ENCODE measurements at regions not wholly inside any gene's neighbourhood (a gene's known extent, or its start where the extent isn't known, plus 50 kb on each side); places are given as distances from the start of the nearest gene placed in this dataset.

GRCh38 chr16:11460820-11461594, 115.7 kb downstream of the RMI2 start:
- Histone ChIP-seq H3K4me1 (no peaks in the 10 kb centered on the region), H3K36me3 (no peaks in the 10 kb centered on the region), H3K27ac (no peak overlapping the region), H3K4me3 (no peak overlapping the region), H3K9me3 (no peaks in the 10 kb centered on the region), H3K27me3 (no peaks in the 10 kb centered on the region)
- TF ChIP-seq, protein P1, sequence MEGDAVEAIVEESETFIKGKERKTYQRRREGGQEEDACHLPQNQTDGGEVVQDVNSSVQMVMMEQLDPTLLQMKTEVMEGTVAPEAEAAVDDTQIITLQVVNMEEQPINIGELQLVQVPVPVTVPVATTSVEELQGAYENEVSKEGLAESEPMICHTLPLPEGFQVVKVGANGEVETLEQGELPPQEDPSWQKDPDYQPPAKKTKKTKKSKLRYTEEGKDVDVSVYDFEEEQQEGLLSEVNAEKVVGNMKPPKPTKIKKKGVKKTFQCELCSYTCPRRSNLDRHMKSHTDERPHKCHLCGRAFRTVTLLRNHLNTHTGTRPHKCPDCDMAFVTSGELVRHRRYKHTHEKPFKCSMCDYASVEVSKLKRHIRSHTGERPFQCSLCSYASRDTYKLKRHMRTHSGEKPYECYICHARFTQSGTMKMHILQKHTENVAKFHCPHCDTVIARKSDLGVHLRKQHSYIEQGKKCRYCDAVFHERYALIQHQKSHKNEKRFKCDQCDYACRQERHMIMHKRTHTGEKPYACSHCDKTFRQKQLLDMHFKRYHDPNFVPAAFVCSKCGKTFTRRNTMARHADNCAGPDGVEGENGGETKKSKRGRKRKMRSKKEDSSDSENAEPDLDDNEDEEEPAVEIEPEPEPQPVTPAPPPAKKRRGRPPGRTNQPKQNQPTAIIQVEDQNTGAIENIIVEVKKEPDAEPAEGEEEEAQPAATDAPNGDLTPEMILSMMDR (IDR thresholded peaks at IDR 0.05), result no peak
- no peak for DNase-seq (ENCODE audit: low spot score)

GRCh38 chr16:11461595-11461990, 116.3 kb downstream of the RMI2 start:
- Histone ChIP-seq H3K9me3 (no peaks in the 10 kb centered on the region), H3K27ac (no peak overlapping the region), H3K4me1 (no peaks in the 10 kb centered on the region), H3K27me3 (no peaks in the 10 kb centered on the region), H3K36me3 (no peaks in the 10 kb centered on the region), H3K4me3 (no peak overlapping the region)
- DNase-seq (ENCODE audit: low spot score), result no peak
- TF ChIP-seq, protein P1 (IDR thresholded peaks at IDR 0.05), result no peak

- TF ChIP-seq, protein P1 (IDR thresholded peaks at IDR 0.05), result no peak
- H3K9me3 ChIP-seq, result no peaks in the 10 kb centered on the region
- no peak overlapping the region for H3K4me3 ChIP-seq
- no peaks in the 10 kb centered on the region for H3K4me1 ChIP-seq
- no peaks in the 10 kb centered on the region for H3K27me3 ChIP-seq
- DNase-seq (ENCODE audit: low spot score), result no peak
- no peaks in the 10 kb centered on the region for H3K36me3 ChIP-seq
- H3K27ac ChIP-seq, result no peak overlapping the region
Measured at GRCh38 chr16:11462036-11462435, 116.8 kb downstream of the RMI2 start.

DNA sequence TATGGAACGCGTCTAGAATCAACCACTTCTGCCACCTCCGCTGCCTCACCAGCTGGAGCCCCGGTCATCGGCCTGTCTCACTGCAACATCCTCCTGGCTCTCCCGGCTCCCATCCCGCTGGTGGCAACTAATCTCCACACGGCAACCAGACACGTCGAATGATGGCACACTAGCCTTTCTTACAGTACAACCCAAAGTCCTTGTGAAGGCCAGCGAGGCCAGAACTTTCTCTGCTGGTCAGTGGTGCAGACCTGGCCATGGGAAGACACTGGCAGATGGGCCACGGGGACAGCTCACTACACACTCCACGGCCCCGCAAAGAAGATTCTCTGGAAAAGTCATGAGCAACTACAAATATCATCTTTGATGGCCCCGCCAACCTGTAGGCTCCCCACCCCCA, 117.6 kb downstream of the RMI2 start:
- Histone ChIP-seq H3K9me3 (no peaks in the 10 kb centered on the region), H3K4me3 (no peak overlapping the region), H3K27ac (no peak overlapping the region), H3K4me1 (no peaks in the 10 kb centered on the region), H3K27me3 (no peaks in the 10 kb centered on the region), H3K36me3 (no peaks in the 10 kb centered on the region)
- DNase-seq (ENCODE audit: low spot score), result no peak
- TF ChIP-seq, protein P1 (IDR thresholded peaks at IDR 0.05), result no peak

- DNase-seq (ENCODE audit: low spot score), result no peak
- Histone ChIP-seq H3K27me3 (no peaks in the 10 kb centered on the region), H3K36me3 (no peaks in the 10 kb centered on the region), H3K27ac (no peak overlapping the region), H3K4me3 (no peak overlapping the region), H3K9me3 (no peaks in the 10 kb centered on the region), H3K4me1 (no peaks in the 10 kb centered on the region)
- TF ChIP-seq, protein P1 (IDR thresholded peaks at IDR 0.05), result no peak
Measured at GRCh38 chr16:11464241-11464640, 119.0 kb downstream of the RMI2 start.

GRCh38 chr16:11465675-11466074, 120.4 kb downstream of the RMI2 start:
- no peak for DNase-seq (ENCODE audit: low spot score)
- no peak overlapping the region for H3K4me3 ChIP-seq
- H3K36me3 ChIP-seq, result no peaks in the 10 kb centered on the region
- H3K4me1 ChIP-seq, result no peaks in the 10 kb centered on the region
- H3K27me3 ChIP-seq, result no peaks in the 10 kb centered on the region
- H3K27ac ChIP-seq, result no peak overlapping the region
- H3K9me3 ChIP-seq, result no peaks in the 10 kb centered on the region
- TF ChIP-seq, protein P1 (IDR thresholded peaks at IDR 0.05), result no peak

All from right atrium auricular region (tissue), 2 donors.